ENCODE measurements at regions not wholly inside any gene's neighbourhood (a gene's known extent, or its start where the extent isn't known, plus 50 kb on each side); places are given as distances from the start of the nearest gene placed in this dataset.

DNA sequence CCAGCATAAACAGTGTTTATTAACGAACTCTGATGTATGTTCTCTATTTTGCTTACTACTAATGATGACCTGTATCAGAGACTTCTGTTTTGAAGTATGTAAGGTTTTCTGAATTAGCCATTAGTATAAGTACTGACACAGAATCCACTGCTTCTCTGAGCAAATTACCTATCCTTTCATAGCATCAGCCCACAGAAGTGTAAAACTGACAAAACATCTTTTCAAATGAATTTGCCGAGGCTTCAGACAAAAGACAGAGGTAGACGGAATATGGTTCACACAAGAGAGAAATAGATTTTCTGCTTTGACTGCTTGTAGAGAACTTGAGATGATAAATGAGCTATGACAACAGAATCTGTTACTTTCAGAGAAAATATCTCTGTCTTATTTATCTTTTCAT lies 1051.6 kb downstream of the AMY1C start:
- TF ChIP-seq SIN3A (IDR thresholded peaks at IDR 0.05; ENCODE audit: borderline replicate concordance, insufficient read depth, low read depth, low read length) (no peak), TCF7L2 (IDR thresholded peaks at IDR 0.05; ENCODE audit: low read depth, low read length) (no peak), POLR2AphosphoS5 (IDR thresholded peaks at IDR 0.05; ENCODE audit: low read depth, low read length) (no peak)
- TF ChIP-seq, protein P1, sequence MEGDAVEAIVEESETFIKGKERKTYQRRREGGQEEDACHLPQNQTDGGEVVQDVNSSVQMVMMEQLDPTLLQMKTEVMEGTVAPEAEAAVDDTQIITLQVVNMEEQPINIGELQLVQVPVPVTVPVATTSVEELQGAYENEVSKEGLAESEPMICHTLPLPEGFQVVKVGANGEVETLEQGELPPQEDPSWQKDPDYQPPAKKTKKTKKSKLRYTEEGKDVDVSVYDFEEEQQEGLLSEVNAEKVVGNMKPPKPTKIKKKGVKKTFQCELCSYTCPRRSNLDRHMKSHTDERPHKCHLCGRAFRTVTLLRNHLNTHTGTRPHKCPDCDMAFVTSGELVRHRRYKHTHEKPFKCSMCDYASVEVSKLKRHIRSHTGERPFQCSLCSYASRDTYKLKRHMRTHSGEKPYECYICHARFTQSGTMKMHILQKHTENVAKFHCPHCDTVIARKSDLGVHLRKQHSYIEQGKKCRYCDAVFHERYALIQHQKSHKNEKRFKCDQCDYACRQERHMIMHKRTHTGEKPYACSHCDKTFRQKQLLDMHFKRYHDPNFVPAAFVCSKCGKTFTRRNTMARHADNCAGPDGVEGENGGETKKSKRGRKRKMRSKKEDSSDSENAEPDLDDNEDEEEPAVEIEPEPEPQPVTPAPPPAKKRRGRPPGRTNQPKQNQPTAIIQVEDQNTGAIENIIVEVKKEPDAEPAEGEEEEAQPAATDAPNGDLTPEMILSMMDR (IDR thresholded peaks at IDR 0.05), result no peak
- TF ChIP-seq, protein P2, sequence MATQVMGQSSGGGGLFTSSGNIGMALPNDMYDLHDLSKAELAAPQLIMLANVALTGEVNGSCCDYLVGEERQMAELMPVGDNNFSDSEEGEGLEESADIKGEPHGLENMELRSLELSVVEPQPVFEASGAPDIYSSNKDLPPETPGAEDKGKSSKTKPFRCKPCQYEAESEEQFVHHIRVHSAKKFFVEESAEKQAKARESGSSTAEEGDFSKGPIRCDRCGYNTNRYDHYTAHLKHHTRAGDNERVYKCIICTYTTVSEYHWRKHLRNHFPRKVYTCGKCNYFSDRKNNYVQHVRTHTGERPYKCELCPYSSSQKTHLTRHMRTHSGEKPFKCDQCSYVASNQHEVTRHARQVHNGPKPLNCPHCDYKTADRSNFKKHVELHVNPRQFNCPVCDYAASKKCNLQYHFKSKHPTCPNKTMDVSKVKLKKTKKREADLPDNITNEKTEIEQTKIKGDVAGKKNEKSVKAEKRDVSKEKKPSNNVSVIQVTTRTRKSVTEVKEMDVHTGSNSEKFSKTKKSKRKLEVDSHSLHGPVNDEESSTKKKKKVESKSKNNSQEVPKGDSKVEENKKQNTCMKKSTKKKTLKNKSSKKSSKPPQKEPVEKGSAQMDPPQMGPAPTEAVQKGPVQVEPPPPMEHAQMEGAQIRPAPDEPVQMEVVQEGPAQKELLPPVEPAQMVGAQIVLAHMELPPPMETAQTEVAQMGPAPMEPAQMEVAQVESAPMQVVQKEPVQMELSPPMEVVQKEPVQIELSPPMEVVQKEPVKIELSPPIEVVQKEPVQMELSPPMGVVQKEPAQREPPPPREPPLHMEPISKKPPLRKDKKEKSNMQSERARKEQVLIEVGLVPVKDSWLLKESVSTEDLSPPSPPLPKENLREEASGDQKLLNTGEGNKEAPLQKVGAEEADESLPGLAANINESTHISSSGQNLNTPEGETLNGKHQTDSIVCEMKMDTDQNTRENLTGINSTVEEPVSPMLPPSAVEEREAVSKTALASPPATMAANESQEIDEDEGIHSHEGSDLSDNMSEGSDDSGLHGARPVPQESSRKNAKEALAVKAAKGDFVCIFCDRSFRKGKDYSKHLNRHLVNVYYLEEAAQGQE (IDR thresholded peaks at IDR 0.05; ENCODE audit: insufficient read depth in 1 of 2, low read depth in 2 of 2, low read length in 1 of 2), result no peak
- CTCF ChIA-PET, result no interaction called here
- Histone ChIP-seq H3K9me3 (ENCODE audit: control insufficient read depth, insufficient read depth, low read depth, low read length) (no peaks in the 10 kb centered on the region), H3K4me3 (ENCODE audit: low read depth in 2 of 2, low read length in 2 of 2) (no peak overlapping the region), H3K27ac (ENCODE audit: low read length) (no peak overlapping the region), H3K27me3 (ENCODE audit: control insufficient read depth, insufficient read depth, low read length) (no peaks in the 10 kb centered on the region), H3K4me1 (ENCODE audit: control insufficient read depth, insufficient read depth, low read length) (no peaks in the 10 kb centered on the region), H3K36me3 (ENCODE audit: control insufficient read depth, insufficient read depth, low read length) (no peaks in the 10 kb centered on the region)
- POLR2A ChIA-PET, result no interaction called here
- in situ Hi-C loops (cut with HindIII; ENCODE audit: low pct_unique_long_range_greater_than_20kb, low sequenced_read_pairs) (no loop called here), intact Hi-C loops (cut with micrococcal nuclease; ENCODE audit: unreplicated experiment) (no loop called here)
- BruUV-seq (replicated peaks), result no TSS peak
- DNase-seq (ENCODE audit: low read depth, low spot score) (no peak), ATAC-seq (no peak)

DNA sequence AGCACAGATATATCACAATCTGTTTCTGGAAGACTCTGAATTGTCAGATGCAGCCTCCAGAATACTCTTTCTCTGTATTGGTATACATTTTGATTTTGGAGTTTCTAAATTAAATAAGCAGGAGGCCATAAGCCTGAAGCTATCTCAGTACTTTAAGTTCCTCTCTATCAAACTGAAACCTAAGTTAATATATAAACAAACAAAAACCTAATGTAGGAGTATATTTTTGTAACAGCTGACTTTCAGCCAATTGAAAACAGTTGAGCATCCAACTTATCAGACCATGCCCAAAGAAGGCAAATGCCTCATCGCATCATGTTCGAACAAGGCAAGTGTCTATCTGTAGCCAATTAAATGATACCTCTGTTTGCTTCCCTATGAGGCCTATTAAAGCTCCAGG lies 1054.4 kb downstream of the AMY1C start:
- no peak for ATAC-seq
- CTCF ChIA-PET, result no interaction called here

More for the DNA sequence above, 1054.4 kb downstream of the AMY1C start:
- no TSS peak for BruUV-seq (replicated peaks)
- no peaks in the 10 kb centered on the region for H3K36me3 ChIP-seq (ENCODE audit: control insufficient read depth, insufficient read depth, low read length)
- in situ Hi-C loops (cut with HindIII; ENCODE audit: low pct_unique_long_range_greater_than_20kb, low sequenced_read_pairs) (no loop called here), intact Hi-C loops (cut with micrococcal nuclease; ENCODE audit: unreplicated experiment) (no loop called here)
- TF ChIP-seq TCF7L2 (IDR thresholded peaks at IDR 0.05; ENCODE audit: low read depth, low read length) (no peak), SIN3A (IDR thresholded peaks at IDR 0.05; ENCODE audit: borderline replicate concordance, insufficient read depth, low read depth, low read length) (no peak), POLR2AphosphoS5 (IDR thresholded peaks at IDR 0.05; ENCODE audit: low read depth, low read length) (no peak)
- TF ChIP-seq, protein P1 (IDR thresholded peaks at IDR 0.05), result no peak
- TF ChIP-seq, protein P2 (IDR thresholded peaks at IDR 0.05; ENCODE audit: insufficient read depth in 1 of 2, low read depth in 2 of 2, low read length in 1 of 2), result no peak
- DNase-seq (ENCODE audit: low read depth, low spot score), result no peak
- no peaks in the 10 kb centered on the region for H3K9me3 ChIP-seq (ENCODE audit: control insufficient read depth, insufficient read depth, low read depth, low read length)
- H3K4me3 ChIP-seq (ENCODE audit: low read depth in 2 of 2, low read length in 2 of 2), result no peak overlapping the region
- no peak overlapping the region for H3K27ac ChIP-seq (ENCODE audit: low read length)
- H3K27me3 ChIP-seq (ENCODE audit: control insufficient read depth, insufficient read depth, low read length), result no peaks in the 10 kb centered on the region
- H3K4me1 ChIP-seq (ENCODE audit: control insufficient read depth, insufficient read depth, low read length), result no peaks in the 10 kb centered on the region
- POLR2A ChIA-PET, result no interaction called here

All from Panc1 (cell line).